ENCODE measurements at regions not wholly inside any gene's neighbourhood (a gene's known extent, or its start where the extent isn't known, plus 50 kb on each side); places are given as distances from the start of the nearest gene placed in this dataset.

- TF ChIP-seq CTCF (conservative IDR thresholded peaks at IDR 0.05; ENCODE audit: low read depth, low read length) = no peak
- no peak for TF ChIP-seq EZH2 (IDR thresholded peaks at IDR 0.05; ENCODE audit: low read length, unreplicated experiment)
These were observed 313.5 kb downstream of the BRD1 start for GRCh38 chr22:49514211-49514610.

Measured in PC-3 (cell line).